Renal pelvis (tissue), 1 donor: ENCODE measurements at regions not wholly inside any gene's neighbourhood (a gene's known extent, or its start where the extent isn't known, plus 50 kb on each side); places are given as distances from the start of the nearest gene placed in this dataset.

Source experiments
- DNase-seq: peaks from one replicate; pipeline ENCODE4 v3.0.0-alpha.2; 2013

DNA sequence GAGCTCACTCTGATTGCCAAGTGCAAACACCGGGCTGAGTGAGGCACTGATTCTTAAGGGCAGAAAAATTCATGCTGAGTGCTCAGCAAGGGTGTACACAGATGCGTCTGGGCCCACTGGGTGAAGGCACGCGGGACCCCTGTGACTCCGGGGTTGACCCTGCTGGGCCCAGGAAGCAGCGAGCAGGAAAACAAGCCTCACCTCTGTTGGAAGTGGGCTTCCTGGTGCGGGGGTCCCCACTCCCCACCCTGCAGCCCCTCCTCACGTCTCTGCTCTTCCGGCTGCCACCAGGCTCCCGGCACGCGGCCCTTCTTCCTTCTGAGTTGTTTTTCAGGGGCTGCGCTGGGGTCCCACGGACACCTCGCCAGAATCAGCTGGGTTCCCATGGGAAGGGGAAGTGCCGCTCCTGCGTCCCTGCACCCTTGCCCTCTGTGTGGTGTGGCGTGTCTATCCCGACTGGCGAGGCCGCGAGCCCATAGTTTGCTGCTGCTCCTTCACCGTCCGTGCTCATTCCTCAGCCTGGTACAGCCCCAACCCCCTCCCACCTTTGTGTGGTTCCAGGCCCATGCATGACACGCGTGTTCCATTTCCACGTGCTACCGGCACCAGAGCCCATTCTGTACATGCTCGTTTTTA, 80.6 kb upstream of the BHLHE23 start:
- no peak for DNase-seq

DNA sequence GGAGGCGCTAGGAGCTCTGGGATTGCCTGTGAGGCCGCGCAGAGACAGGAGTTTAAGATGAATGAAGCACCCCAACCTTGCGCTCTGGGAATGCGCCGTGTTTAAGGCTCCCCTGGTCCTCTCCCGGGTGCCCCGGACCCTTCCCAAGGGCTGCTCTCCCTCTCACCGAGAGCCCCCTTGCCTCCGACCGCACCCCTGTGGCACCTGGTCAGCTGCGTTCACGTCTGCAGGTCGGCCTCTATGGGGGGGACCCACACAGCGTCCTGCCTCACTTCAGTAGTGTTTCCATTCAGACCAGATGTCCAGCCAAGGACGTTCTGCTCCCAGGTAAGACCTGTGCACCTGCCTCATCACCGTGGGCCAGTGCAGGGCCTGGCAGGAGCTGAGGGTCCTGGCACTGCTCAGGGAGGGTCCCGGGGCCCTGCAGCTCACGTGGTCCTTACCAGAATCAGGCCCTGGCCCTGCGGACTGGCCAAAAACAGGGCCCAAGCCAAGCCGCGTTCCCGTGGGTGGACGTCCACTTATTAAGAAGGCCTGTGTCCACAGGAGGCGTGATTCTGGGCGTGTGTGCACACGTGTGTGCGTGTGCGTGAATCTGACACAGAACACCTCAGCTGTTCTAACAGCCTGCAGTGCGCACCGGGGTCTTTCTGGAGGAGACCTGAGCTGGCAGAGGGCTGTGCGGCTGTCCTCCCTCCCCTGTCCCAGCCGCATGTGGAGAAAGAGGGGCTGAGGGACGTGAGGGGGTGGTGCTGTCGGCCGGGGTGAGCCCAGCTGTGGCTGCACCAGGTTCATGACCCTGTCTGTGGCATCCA, 79.9 kb upstream of the BHLHE23 start:
- DNase-seq: no peak

DNA sequence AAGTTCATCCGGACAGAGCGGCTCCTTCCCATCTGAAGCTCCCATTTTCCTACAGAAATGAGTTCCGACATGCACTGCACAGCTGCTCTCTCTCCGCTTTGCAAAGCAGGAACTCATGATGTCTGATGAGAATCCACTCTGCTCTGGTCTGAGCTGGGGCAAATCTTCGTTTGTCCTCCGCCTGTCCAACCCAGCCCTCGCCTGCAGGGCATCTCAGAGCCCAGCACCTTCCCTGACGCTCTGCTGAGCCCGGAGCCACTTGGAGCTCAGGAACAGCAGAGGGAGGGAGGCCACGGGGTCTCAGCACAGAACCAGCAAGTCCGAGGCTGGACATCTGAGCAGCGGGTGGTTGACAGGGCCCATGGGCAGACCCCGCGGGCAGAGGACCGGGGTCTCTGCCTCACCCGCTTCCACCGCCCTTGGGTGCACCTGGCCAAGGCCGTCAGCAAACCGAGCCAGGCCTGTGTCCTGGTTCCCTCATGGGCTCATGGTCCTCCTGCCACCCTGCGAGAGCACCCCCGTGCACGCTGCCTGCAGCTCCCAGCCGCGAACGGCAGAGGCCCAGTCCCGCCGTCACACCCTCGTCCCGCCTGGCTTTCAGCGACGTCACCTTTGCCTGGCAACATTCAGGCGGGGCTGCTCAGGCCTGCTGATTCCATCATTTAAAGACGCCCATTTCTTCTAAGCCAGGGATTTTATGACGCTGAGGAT, 78.5 kb upstream of the BHLHE23 start:
- DNase-seq: no peak

DNA sequence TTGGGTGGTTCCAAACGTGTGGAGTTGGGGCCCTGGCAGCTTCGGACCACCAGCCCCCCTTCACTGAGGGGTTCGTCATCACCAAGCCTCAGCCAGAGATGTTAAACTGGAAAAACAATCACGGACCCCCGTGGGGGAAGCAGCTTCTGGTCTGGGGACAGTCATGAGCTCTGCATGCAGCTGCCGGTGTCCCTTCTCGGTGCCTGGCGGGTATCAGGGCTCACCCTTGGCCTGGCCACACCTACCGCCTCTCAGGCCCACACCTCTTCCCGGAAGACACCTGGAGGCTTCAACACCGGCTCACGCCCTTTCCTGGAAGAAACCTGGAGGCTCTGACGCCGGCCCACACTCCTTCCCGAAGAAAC, 77.8 kb upstream of the BHLHE23 start:
- DNase-seq: no peak

DNA sequence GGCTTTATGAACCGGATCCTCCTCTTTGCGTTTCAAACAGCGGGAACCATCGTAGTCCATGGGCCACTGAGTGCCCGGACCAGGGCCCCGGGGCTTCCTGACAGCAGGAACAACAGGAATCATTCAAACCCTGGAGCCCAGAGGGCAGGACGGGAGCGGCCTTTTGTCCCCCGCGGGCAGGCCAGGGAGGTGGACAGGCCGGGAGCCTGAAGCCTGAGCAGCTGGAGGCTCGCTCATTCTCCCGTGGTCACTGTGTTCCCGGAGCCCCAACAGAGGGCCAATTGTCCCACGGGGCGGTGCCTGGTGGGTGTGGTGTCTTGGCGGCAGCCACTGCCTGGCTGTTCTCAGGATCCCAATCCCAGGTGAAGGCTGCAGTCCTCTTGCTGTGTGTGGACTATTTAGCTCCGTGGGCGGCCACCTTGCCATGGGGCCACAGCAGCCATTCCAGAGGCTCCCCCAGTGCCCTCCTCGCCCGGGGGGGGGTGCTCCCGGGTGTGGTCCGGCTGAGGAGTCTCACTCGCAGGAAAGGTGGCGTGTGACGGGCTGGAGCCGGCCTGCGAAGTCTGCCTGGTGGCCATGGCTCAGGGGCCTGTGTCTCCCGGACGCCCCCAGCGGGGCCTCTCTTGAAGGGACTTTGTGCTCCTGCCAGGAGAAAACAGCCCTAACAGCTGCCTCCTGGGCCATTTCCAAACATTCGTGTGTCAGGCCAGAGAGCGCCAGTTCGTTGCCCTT, 77.2 kb upstream of the BHLHE23 start:
- no peak for DNase-seq

DNA sequence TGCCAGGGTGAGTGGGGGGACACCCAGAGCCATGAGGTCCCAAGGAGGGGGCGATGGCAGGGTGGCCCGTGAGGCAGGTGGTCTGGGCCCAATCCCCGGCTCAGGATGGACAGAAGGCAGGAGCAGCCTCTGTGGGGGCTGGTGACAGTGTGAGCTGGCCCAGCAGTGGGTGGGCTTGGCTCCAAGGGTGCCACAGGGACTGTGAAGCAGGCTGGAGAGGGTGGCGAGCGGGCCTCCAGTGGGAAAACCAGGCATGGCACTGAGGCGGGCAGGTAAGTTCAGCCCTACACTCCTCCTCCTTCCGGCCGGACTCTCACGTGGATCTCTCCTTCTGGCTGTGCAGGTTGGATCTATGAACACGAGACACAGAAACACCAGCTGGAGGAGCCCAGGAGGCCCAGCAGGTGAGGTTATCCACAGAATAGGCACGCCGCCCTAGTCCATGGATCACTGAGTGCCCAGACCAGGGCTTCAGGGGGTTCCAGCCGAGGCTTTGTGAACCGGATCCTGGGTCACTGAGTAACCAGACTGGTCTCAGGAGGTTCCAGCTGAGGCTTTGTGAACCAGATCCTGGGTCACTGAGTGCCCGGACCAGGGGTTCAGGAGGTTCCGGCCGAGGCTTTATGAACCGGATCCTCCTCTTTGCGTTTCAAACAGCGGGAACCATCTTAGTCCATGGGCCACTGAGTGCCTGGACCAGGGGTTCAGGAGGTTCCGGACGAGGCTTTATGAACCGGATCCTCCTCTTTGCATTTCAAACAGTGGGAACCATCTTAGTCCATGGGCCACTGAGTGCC, 76.4 kb upstream of the BHLHE23 start:
- DNase-seq: no peak

DNA sequence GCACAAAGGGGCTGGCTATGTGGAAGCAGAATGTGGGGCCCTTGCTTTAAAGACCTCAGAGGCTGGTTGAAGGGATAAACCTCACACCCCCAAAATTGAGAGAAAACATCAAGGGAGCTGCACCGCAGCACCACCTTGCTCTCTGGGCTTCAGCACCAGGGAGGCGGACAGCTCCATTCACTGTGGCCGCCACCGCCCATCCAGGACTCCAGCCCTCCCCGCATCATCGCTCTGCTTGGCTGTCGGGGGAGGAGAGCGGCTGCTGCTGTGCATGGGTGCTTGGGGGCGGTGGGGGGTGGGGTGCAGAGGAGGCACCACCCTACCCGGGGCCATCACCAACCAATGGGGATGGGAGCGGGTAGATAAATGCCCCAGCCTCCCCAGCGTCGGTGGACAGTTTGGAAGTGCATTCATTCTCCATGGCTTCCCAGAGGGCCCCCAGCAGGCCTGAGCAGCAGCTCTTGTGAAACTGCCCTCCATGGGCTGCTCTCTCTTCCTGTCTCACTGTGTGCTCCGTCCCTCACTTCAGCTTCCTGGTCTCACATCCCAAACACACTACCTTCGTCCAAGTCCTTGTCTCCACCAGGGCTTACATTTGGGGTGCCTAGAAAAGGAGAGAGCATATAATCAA, 75.7 kb upstream of the BHLHE23 start:
- peak; percentile 58 for DNase-seq

DNA sequence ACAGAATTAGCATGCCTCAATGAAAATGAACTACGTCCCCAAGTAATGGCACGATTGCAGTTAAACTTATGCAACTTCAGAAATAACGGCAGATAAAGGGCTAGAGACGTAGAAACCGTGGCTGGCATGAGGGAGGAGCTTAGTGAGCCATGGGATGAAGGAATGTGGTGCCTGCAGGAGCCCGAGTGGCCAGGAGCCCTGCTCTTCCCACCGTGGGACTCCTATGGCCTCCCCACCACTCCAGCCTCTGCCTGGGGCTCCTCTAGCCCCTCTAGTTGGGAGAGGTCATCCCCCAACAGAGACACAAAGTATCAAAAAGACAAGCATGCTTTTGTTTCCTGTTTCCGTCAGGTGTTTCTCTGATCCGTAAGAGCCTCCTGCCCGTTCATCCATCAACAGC, 75.1 kb upstream of the BHLHE23 start:
- DNase-seq: no peak

DNA sequence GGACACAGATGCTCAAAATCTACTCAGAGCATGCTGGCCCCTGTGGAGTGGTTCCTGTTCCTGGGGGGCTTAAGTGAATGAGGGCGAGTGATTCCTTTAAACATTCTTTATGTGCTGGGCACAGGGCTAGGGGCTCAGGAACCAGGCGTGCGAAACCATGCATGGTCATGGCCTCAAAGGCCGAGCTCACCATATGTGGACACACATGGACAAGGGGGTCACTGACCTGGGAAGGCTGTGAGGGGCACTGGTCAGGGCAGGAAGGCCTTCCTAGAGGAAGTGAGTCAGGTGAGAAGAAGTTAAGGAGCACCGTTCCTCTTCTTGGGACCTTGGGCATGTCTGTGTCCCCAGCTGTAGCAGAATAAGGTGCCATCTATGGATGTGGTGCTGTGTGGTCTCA, 74.6 kb upstream of the BHLHE23 start:
- DNase-seq: no peak

DNA sequence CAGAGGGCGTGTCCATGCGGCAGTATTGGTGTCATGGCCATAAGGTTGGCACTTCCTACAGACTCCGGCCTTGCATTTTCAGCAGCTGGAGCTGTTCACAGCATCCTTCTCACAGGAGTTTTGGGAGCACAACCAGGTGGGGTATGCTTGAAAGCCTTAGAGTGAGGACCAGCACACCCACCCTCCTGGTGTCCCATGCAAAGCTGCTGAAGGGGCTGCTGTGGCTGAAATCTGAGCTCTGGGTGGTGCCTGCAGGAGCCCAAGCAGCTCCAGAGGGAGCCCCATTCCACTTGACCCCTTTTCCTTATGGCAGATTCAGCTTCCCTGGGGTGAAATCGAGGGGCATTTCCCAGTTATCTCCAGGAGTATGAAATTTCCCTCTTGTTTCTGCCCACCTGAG, 74.0 kb upstream of the BHLHE23 start:
- DNase-seq: no peak

DNA sequence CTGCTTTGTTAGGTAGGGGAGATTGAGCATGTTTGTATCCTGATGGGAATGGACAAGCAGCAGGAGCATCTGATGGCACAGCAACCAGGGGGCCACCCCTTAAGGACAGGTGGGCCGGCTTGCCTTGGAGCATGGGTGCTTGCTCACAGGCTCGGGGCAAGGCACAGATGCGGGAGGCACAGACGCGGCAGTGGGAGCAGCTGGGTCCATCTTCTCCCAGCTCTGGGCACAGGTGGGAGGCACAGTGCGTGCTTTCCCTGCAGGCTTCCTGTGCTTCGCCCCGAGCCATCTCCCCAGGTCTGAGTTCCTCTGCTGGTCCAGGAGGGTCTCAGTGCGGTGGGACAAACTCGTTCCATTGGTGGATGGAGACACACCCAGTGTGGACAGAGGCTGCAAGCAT, 73.6 kb upstream of the BHLHE23 start:
- no peak for DNase-seq

DNA sequence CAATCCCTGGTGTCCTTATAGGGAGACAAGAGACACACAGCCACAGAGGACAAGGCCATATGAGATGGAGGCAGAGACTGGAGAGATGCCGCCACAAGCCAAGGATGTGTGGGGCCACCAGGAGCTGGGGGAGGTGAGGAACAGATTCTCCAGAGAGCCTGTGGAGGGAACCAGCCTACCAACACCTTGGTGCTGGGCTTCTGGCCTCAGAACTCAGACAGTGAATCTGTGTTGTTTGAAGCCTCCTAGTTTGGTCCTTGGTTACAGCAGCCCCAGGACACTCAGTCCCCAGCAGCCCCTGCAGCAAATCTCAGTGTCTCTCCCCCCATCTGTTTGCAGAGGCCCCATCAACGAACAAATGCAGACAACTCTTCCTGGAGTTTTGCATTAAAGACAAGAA, 73.2 kb upstream of the BHLHE23 start:
- no peak for DNase-seq

DNA sequence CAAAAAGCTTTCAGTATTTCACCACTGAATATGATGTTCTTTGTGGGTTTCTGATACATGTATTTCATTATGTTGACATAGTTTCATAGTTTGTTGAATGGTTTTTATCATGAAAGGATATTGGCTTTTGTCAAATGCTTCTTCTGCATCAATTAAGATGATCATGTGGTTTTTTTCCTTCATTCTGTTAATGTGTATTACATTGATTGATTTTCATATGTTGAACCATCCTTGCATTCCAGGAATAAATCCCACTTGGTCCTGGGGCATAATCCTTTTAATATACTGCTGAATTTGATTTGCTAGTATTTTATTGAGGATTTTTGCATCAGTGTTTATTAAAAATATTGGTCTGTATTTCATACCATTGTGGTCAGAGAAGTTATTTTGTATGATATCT, 70.9 kb upstream of the BHLHE23 start:
- no peak for DNase-seq

DNA sequence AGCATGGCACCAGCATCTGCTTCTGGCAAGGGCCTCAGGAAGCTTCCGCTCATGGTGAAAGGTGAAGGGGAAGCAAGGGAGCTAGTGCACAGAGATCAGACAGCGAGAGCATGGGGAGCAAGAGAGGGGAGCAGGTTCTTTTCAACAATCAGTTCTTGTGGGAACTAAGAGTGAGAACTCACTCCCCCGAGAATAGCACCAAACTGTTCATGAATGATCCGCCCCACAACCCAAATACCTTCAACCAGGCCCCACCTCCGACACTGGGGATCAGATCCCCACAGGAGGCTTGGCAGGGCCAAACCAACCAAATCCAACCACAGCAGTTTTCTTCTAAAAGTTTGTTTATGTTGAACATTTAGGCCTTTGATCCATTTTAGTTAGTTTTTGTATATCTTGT, 69.7 kb upstream of the BHLHE23 start:
- no peak for DNase-seq

DNA sequence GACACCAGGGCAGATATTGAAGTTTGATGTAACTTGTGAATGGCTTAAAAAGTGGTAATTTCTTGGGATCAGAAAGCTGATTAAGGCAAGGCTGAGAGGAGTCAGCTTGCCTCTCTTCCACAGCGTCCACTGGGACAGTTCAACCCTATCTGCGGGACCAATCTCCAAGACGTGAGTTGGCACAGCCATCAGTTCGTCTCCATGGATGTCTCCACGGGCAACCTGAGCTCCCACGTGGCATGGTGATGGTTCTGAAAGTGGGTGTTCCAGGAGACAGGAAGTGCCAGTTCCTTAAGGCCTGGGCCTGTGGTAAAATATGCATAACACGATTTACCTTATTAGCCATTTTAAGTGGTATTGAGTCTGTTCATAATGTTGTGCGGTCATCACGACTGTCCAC, 67.9 kb upstream of the BHLHE23 start:
- DNase-seq: no peak

DNA sequence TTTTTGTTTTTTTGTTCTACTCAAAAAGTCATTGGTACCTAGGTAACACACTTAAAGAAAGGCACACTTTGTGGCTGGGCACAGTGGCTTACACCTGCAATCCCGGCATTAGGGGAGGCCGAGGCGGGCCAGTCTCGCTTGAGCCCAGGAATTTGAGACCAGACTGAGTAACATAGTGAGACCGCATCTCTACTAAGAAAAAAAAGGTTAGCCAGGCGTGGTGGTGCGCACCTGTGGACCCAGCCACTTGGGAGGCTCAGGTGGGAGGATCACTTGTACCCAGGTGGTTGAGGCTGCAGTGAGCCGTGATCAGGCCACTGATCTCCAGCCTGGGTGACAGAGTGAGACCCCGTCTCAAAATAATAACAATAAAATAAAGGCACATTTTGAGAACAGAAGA, 67.4 kb upstream of the BHLHE23 start:
- no peak for DNase-seq

DNA sequence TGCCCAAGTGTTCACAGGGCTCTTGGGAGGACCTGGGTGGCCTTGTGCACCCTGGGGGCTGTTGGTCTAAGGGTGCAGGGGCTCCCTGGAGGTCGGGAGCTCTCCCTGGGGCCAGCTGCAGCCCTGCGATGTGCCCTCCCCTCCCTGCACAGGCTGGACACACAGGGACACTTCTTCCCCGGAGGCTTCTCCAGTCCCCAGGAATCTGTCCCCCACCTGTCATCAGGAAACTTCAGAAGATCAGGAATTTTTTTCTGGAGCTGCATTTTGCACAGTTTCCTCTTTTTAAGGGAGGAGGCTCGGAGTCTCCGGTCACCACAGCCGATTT, 66.9 kb upstream of the BHLHE23 start:
- DNase-seq: no peak

DNA sequence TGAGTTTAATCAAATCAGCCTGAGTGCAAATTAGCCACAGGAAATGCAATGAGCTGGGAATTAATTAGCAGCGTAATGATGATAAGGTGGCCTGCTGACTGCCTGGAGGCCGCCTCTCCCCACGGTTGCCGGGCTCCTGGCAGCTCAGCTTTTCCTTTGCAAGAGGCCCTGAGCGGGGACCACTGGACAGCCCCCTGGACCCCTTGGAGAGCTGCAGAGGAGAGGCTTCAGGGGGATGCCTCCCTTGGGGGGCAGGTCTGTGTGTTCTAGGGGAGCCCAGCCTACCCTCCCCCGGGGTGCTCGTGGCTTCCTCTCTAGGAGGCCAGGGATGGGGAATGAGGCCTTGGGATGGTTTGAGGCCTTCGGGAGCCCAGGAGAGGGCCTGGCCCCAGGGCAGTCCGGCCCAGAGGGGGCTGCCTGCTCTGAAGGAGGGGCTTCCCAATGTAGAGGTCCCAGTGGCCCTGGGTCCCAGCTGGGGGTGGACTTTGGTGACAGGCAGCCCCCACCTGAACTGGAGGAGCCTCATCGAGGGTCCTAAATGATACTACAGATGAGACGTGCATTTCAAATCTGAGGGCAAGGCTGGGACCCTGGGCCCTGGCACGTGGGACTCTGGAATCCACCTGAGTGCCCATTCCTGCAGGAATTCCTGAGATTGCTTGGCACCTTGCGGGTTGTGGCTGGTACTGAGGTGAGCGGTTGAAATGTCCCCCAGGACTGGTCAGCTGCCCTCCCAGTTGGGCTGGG, 66.4 kb upstream of the BHLHE23 start:
- no peak for DNase-seq

DNA sequence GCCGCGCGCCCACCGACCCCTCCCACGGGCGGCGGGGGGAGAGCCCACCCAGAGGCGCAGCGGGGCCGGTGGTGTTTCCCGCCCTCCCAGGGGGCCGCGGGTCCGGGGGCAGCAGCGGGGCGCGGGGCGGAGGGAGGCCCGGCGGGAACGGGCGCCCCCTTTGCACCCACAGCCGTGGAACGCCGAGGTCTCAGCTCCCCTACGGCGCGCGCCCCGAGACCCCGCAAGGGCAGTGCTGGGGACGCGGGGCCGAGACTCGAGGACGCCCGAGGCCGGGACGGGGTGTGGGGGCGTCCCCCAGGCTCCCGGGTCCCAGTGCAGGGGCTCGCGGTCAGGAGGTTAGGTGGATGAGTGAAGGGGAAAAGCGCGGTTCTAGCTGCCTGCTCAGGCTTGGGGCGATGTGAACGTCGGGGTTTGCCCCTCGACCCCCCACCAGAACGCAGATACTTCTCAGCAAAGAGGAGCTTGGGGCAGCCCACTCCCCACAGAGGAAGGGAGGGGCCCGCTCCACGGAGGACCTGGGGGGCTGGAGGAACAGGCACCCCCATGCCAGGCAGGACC, 65.5 kb upstream of the BHLHE23 start:
- no peak for DNase-seq

DNA sequence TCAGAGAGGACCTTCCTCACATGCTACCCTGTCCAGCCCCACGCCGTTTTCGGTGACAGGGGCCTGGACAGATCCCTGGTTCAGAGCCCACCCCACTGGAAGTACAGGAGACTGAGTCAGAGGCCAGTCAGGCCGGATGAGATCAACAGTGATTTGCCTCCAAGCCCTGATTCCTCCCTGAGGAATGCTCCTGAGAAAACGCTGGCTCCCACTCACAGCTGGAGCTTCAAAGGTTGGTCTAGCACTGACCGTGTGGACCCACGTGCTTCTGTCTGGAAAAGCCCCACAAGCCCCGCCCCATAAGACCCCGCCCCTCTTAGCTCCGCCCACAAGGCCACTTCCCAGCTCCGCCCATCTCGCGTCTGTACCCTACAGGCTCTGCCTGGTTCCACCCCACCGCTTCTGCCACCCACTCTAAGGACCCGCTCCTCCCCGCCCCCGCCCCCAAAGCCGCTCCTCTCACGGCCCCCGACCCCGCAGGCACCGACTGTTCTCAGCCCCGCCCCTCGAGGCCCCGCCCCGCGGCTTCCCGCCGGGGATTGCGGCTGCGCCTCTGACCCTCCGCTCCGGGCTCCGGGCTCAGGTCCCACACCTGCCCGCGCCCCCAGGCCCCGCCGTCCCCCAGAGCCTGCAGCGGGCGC, 64.9 kb upstream of the BHLHE23 start:
- DNase-seq: no peak
